OCI-LY3 (cell line): ENCODE measurements at regions not wholly inside any gene's neighbourhood (a gene's known extent, or its start where the extent isn't known, plus 50 kb on each side); places are given as distances from the start of the nearest gene placed in this dataset.

Experiments used
- H2AFZ ChIP-seq: fragments of 200-600, 300-600 bp; shearing (Covaris generic); 2 replicates; pipeline ENCODE4 v1.6.0; 2014; ENCODE audit warnings: antibody characterized with exemption, low read depth, low read length
- H3K27ac ChIP-seq: fragments of 200-600, 300-600 bp; sonication (generic); 2 replicates; pipeline ENCODE4 v1.5.1; 2014; ENCODE audit warnings: mild to moderate bottlenecking, low read length, moderate library complexity, mixed read lengths
- H3K27me3 ChIP-seq: fragments of 200-600, 300-600 bp; sonication (generic); 2 replicates; pipeline ENCODE4 v1.6.1; 2014; ENCODE audit warnings: low read depth, low read length, mixed read lengths
- H3K36me3 ChIP-seq: fragments of 200-600, 300-600 bp; sonication (generic); replicated peaks from 2 replicates; pipeline ENCODE3; 2014; ENCODE audit warnings: low read depth, low read length, mixed read lengths
- H3K4me1 ChIP-seq: fragments of 300-600, 200-600 bp; sonication (generic); 2 replicates; pipeline ENCODE4 v1.6.1; 2014; ENCODE audit warnings: low read length, mixed read lengths
- H3K4me2 ChIP-seq: fragments of 200-600, 300-600 bp; sonication (generic); 2 replicates; pipeline ENCODE4 v1.6.1; 2014; ENCODE audit warnings: low read length, mixed read lengths
- H3K4me3 ChIP-seq: fragments of 300-600, 200-600 bp; sonication (generic); 2 replicates; pipeline ENCODE4 v1.5.1; 2014; ENCODE audit warnings: antibody characterized with exemption, mild to moderate bottlenecking, low read length, moderate library complexity
- H3K79me2 ChIP-seq: fragments of 300-600, 200-600 bp; shearing (Covaris generic); 2 replicates; pipeline ENCODE4 v1.6.1; 2014; ENCODE audit warnings: mild to moderate bottlenecking, low read length, mixed read lengths
- H3K9ac ChIP-seq: fragments of 300-600, 200-600 bp; shearing (Covaris generic); 2 replicates; pipeline ENCODE4 v1.6.0; 2014; ENCODE audit warnings: mild to moderate bottlenecking, low read length, moderate library complexity
- H3K9me3 ChIP-seq: fragments of 200-600, 300-600 bp; shearing (Covaris generic); 2 replicates; pipeline ENCODE4 v1.6.1; 2014; ENCODE audit warnings: low read length, mixed read lengths; ENCODE audit not compliant: insufficient read depth
- H4K20me1 ChIP-seq: fragments of 200-600, 300-600 bp; sonication (generic); 2 replicates; pipeline ENCODE4 v1.6.1; 2016; ENCODE audit warnings: low read length, mixed read lengths; ENCODE audit not compliant: insufficient read depth
- EZH2phosphoT487 ChIP-seq: fragments of 200-600 bp; shearing (Covaris generic); IDR thresholded peaks from 2 replicates; pipeline ENCODE4 v1.6.1; 2018; ENCODE audit warnings: antibody characterized with exemption, mixed run types, low read depth
- TF ChIP-seq, protein P1 (sequence below): fragments of 200-600, 300-600 bp; sonication (generic); IDR thresholded peaks from 2 replicates; pipeline ENCODE4 v1.5.1; 2014; ENCODE audit warnings: antibody characterized with exemption, low read length, low read depth

DNA sequence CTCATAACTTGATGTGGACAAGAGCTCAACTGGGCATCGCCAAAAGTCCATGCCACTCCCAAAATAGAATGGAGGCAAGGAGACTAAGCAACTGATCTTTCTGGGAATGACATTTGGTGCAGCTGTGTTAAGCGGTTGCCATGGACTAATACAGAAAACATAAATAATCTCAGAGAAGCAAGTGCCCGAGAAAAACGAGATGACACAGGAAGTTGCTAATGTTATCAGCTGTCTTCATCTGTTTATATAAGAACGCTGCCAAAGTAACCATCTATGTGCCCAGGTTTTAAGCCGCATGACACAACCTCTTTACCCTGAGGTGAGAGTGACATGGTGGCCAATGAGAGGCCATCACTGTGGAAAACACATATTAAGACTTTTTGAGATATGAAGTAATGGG lies 54.9 kb upstream of the SACS start:
- H3K9me3 ChIP-seq = no peaks in the 10 kb centered on the region
- no peaks in the 10 kb centered on the region for H3K36me3 ChIP-seq
- H3K79me2 ChIP-seq = no peaks in the 10 kb centered on the region
- peaks cover 5% of the 10 kb centered on the region; the same call in 1 of the 2 replicates for H3K27me3 ChIP-seq
- no peak overlapping the region for H3K4me3 ChIP-seq
- no peaks in the 10 kb centered on the region for H3K4me1 ChIP-seq
- H3K27ac ChIP-seq = no peak overlapping the region
- no peak for TF ChIP-seq EZH2phosphoT487
- TF ChIP-seq, protein P1, sequence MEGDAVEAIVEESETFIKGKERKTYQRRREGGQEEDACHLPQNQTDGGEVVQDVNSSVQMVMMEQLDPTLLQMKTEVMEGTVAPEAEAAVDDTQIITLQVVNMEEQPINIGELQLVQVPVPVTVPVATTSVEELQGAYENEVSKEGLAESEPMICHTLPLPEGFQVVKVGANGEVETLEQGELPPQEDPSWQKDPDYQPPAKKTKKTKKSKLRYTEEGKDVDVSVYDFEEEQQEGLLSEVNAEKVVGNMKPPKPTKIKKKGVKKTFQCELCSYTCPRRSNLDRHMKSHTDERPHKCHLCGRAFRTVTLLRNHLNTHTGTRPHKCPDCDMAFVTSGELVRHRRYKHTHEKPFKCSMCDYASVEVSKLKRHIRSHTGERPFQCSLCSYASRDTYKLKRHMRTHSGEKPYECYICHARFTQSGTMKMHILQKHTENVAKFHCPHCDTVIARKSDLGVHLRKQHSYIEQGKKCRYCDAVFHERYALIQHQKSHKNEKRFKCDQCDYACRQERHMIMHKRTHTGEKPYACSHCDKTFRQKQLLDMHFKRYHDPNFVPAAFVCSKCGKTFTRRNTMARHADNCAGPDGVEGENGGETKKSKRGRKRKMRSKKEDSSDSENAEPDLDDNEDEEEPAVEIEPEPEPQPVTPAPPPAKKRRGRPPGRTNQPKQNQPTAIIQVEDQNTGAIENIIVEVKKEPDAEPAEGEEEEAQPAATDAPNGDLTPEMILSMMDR = no peak
- no peaks in the 10 kb centered on the region for H4K20me1 ChIP-seq
- no peak overlapping the region for H3K4me2 ChIP-seq
- H3K9ac ChIP-seq = no peak overlapping the region
- H2AFZ ChIP-seq = no peak overlapping the region

DNA sequence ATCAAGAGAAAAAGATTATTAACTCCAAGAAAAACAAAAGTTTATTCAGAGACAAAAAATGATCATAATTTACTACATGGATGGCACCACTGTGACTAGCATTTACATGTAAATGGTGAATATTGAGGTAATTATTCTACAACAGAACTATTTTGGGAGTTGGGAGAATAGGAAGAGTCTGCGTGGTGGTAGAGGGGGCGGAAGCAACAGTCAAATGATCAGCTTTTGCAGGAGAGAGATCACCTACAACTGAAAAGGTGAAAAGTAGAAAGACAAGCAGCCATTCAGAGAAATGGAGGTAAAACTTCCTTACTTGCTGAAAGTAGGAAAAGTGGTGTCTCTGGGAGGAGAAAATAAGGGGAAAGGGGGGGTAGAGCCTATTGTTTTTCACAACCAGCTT lies 62.8 kb upstream of the SACS start:
- H2AFZ ChIP-seq = no peak overlapping the region
- H3K4me2 ChIP-seq = no peak overlapping the region
- no peaks in the 10 kb centered on the region for H3K36me3 ChIP-seq
- no peak overlapping the region for H3K9ac ChIP-seq
- H3K27me3 ChIP-seq = peaks cover 22% of the 10 kb centered on the region; the same call in 1 of the 2 replicates
- TF ChIP-seq, protein P1 = no peak
- TF ChIP-seq EZH2phosphoT487 = no peak
- H3K79me2 ChIP-seq = no peaks in the 10 kb centered on the region
- no peak overlapping the region for H3K4me3 ChIP-seq
- H4K20me1 ChIP-seq = no peaks in the 10 kb centered on the region
- no peak overlapping the region for H3K27ac ChIP-seq
- H3K9me3 ChIP-seq = no peaks in the 10 kb centered on the region
- no peaks in the 10 kb centered on the region for H3K4me1 ChIP-seq

DNA sequence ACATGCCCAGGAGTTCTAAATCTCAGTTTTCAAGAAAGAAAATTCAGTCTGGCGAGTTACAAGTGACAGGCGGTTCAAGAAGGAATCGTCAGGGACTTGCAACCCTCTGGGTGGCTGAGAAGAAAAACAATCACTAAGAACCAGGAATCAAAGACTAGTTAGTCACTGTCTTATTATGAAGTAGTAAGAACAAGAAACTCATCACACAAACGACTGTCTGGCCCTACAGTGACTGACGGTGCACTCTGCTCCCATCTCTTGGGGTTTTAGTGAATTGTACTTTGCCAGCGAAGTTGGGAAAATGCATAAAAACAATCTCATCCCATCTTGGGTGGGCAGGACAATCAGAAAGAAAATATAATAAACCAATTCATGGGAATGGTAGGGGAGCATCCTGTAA lies 63.7 kb upstream of the SACS start:
- no peak overlapping the region for H3K9ac ChIP-seq
- H3K27ac ChIP-seq = no peak overlapping the region
- H3K79me2 ChIP-seq = no peaks in the 10 kb centered on the region
- no peaks in the 10 kb centered on the region for H3K9me3 ChIP-seq
- H2AFZ ChIP-seq = no peak overlapping the region
- H3K27me3 ChIP-seq = peaks cover 24% of the 10 kb centered on the region; the same call in 1 of the 2 replicates
- H4K20me1 ChIP-seq = no peaks in the 10 kb centered on the region
- no peaks in the 10 kb centered on the region for H3K36me3 ChIP-seq
- no peak overlapping the region for H3K4me3 ChIP-seq
- H3K4me2 ChIP-seq = no peak overlapping the region
- no peaks in the 10 kb centered on the region for H3K4me1 ChIP-seq
- no peak for TF ChIP-seq EZH2phosphoT487
- TF ChIP-seq, protein P1 = no peak

DNA sequence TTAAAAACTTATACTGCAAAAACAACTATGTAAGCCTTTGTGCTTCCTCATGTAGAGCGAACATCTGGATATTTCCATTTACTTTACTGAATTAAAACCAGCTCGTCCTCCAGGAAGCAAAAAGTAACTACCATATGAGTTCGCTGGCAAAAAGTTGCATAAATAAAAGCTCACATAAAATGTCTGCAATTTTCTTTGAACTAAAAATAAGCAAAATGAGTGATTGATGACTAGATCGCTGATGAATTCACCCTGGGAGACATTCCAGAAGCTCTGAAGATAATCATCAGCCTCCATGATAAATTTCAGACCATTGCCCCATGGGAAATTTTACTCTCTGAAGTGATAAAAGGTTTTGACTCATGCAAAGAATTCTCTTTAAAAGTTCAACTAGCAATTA lies 67.3 kb upstream of the SACS start:
- TF ChIP-seq EZH2phosphoT487 = no peak
- Histone ChIP-seq H3K4me3 (no peak overlapping the region), H3K4me1 (no peaks in the 10 kb centered on the region), H3K27ac (no peak overlapping the region), H3K9me3 (no peaks in the 10 kb centered on the region), H3K27me3 (peaks cover 21% of the 10 kb centered on the region; the same call in 1 of the 2 replicates), H4K20me1 (no peaks in the 10 kb centered on the region), H3K36me3 (no peaks in the 10 kb centered on the region), H3K4me2 (no peak overlapping the region), H3K79me2 (no peaks in the 10 kb centered on the region), H2AFZ (no peak overlapping the region), H3K9ac (no peak overlapping the region)

DNA sequence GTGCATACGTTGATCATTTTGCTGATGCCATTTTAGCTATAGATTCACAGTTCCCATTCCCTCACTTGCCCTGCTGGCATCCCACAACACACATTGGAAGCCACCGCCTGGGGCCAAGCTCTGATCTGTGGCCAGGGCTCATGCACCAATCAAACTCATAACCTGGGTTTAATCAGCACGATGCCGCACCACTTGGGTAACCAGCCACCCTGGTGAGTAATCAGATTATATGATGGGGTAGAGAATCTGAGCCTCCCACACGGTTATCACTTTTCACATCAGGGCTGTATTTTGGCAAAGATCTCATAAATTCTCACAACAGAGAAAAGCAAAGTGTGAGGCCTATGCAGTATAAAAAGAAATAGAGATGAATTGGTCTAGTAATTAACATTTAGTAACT lies 66.0 kb upstream of the TNFRSF19 start:
- no peaks in the 10 kb centered on the region for H4K20me1 ChIP-seq
- no peak overlapping the region for H3K4me2 ChIP-seq
- H3K36me3 ChIP-seq = no peaks in the 10 kb centered on the region
- H3K9me3 ChIP-seq = no peaks in the 10 kb centered on the region
- H3K27me3 ChIP-seq = peaks cover 11% of the 10 kb centered on the region; the same call in 1 of the 2 replicates
- no peak overlapping the region for H3K9ac ChIP-seq
- H3K4me1 ChIP-seq = no peaks in the 10 kb centered on the region
- no peak overlapping the region for H3K27ac ChIP-seq
- H3K4me3 ChIP-seq = no peak overlapping the region
- no peaks in the 10 kb centered on the region for H3K79me2 ChIP-seq
- H2AFZ ChIP-seq = no peak overlapping the region
- TF ChIP-seq, protein P1 = no peak
- TF ChIP-seq EZH2phosphoT487 = no peak
